ENCODE measurements at regions not wholly inside any gene's neighbourhood (a gene's known extent, or its start where the extent isn't known, plus 50 kb on each side); places are given as distances from the start of the nearest gene placed in this dataset.
"Not testable (repeated sequence)": the region's sequence is repeated elsewhere in the genome, so short reads cannot be mapped to it uniquely, and the experiment has no call there.

- peak; percentile 98 for DNase-seq (ENCODE audit: low read depth)
These were observed 137.3 kb upstream of the ZNF469 start for GRCh38 chr16:88245241-88246081.

GRCh38 chr16:88246955-88247582 lies 135.7 kb upstream of the ZNF469 start:
- peak; percentile 33 for DNase-seq (ENCODE audit: low read depth)

GRCh38 chr16:88247583-88247966 lies 135.2 kb upstream of the ZNF469 start:
- DNase-seq (ENCODE audit: low read depth) = peak; percentile 56

- not testable (repeated sequence) for DNase-seq (ENCODE audit: low read depth)
These were observed 134.0 kb upstream of the ZNF469 start for GRCh38 chr16:88248761-88249160.

- DNase-seq (ENCODE audit: low read depth) = not testable (repeated sequence)
These were observed 132.4 kb upstream of the ZNF469 start for GRCh38 chr16:88250381-88250780.

- DNase-seq (ENCODE audit: low read depth) = peak; percentile 61
These were observed 130.5 kb upstream of the ZNF469 start for GRCh38 chr16:88252057-88252794.

- not testable (repeated sequence) for DNase-seq (ENCODE audit: low read depth)
These were observed 124.6 kb upstream of the ZNF469 start for GRCh38 chr16:88258141-88258540.

GRCh38 chr16:88258764-88259525 lies 123.8 kb upstream of the ZNF469 start:
- DNase-seq (ENCODE audit: low read depth) = not testable (repeated sequence)

- DNase-seq (ENCODE audit: low read depth) = not testable (repeated sequence)
These were observed 123.2 kb upstream of the ZNF469 start for GRCh38 chr16:88259538-88259937.

- DNase-seq (ENCODE audit: low read depth) = not testable (repeated sequence)
These were observed 122.6 kb upstream of the ZNF469 start for GRCh38 chr16:88260146-88260545.

GRCh38 chr16:88260881-88261665 lies 121.7 kb upstream of the ZNF469 start:
- not testable (repeated sequence) for DNase-seq (ENCODE audit: low read depth)

- not testable (repeated sequence) for DNase-seq (ENCODE audit: low read depth)
These were observed 120.7 kb upstream of the ZNF469 start for GRCh38 chr16:88261814-88262605.

- DNase-seq (ENCODE audit: low read depth) = peak; percentile 92
These were observed 119.7 kb upstream of the ZNF469 start for GRCh38 chr16:88262858-88263563.

- DNase-seq (ENCODE audit: low read depth) = not testable (repeated sequence)
These were observed 119.0 kb upstream of the ZNF469 start for GRCh38 chr16:88263681-88264287.

GRCh38 chr16:88264641-88265285 lies 118.0 kb upstream of the ZNF469 start:
- peak; percentile 87 for DNase-seq (ENCODE audit: low read depth)

- DNase-seq (ENCODE audit: low read depth) = not testable (repeated sequence)
These were observed 117.3 kb upstream of the ZNF469 start for GRCh38 chr16:88265286-88265938.

GRCh38 chr16:88266036-88266435 lies 116.7 kb upstream of the ZNF469 start:
- not testable (repeated sequence) for DNase-seq (ENCODE audit: low read depth)
